GM21423 (cell line): ENCODE measurements at regions not wholly inside any gene's neighbourhood (a gene's known extent, or its start where the extent isn't known, plus 50 kb on each side); places are given as distances from the start of the nearest gene placed in this dataset.
"Not testable (repeated sequence)": the region's sequence is repeated elsewhere in the genome, so short reads cannot be mapped to it uniquely, and the experiment has no call there.

ENCODE experiments used
- ATAC-seq: cut with Tn5 transposase; IDR thresholded peaks from one replicate; pipeline ENCODE4 v1.9.1; 2021; ENCODE audit warnings: mild to moderate bottlenecking, moderate library complexity; ENCODE audit not compliant: unreplicated experiment

DNA sequence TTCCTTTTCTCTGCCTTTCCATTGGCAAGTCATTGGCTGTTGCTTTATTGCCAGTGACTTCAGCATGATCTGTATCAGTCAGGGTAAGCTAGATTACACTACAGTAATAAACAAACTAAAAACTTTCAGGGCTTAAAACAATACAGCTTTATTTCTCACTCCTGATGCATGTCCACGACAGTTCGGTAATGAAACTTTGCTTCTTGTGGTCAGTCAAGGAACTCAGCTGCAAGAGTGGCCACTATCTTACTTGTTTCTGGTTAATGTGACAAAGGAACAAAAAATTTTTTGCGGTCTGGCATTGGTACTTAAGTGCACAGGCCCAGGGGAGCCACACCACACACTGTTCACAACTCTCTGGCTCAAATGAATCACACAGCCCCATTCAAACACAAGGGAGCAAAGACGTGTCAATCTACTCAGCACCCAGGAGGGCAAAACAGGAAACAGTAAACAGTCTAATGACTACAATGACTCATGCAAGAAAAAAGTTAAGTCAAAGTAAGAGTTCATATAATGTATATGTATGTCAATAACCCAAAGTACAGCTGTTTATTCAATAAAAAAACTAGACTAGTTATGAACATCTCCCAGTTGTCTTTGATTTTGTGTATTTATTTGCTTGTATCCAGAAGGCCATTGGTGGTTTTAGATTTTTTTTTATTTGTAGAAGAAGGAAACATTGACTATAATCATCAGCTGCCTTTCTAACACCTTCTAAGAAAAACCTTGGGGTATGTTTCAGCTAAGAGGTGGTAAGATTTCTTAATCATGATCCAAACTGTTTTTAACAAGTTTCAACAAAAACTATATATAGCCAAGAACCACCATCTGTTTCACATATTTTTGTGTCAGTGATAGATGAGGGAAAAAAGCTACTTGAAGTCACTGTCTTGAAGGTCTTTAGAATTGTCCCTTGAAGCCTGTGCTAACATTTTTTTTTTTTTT is 134.4 kb upstream of the FAM3C start:
- ATAC-seq: peak; percentile 99

DNA sequence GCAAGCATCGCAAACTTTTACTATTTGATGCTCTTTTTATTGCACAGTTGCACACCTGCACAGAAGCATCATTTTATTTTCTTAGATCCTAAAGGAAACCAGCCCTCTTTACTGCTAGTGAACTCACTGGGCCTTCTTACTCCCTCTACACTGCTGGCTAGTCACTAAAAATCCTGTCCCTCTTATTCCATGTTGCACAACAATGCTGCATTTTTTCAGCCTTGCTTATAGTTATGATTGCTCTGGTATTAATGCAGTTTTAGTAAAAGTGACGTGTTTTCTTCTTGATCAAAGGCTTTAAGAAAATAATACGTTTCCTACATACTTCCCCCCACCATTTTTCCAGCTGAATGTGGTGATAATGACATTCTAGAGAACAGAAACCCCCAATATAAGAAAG is 132.9 kb upstream of the FAM3C start:
- ATAC-seq: no peak

DNA sequence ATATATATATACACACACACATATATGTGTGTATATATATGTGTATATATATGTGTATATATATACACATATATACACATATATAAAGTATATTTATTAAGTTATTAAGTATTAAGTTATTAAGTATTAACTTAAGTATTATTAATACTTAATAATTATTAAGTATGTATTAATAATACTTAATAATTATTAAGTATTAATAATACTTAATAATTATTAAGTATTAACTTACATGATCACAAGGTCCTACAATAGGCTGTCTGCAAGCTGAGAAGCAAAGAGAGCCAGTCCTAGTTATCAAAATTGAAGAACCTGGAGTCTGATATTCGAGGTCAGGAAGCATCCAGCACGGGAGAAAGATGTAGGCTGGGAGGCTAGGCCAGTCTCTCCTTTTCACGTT is 130.1 kb upstream of the FAM3C start:
- not testable (repeated sequence) for ATAC-seq

DNA sequence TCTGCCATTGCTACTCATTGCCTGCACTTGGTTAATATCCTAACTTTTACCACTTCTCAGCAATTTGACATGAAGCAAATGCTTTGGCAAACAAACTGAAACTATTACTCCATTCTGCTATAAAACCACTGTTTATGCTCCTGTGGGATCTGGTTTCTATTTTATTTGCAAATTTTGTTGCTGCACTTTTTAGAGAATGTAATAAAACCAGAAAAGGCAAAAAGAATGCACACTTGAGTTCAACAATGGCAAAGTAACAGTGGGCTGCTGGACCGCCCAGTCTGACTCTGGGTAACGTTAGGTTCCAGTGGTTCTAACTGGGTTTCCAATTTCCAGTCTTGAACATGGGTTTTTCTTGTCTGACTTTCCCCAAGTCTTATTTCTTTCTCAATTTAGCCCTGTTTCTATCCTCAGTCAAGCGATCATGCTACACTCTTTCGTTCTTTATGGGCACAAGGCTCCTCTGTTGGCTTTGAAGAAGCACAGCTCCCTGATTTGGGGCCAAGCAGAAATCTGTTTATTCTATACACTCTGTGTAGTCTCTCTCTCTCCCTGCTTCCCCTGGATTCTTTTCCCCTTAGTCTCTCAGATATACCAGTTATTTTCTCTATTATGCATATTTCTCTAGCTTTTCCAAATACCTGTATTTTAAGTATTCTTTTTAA is 129.2 kb upstream of the FAM3C start:
- ATAC-seq: no peak

DNA sequence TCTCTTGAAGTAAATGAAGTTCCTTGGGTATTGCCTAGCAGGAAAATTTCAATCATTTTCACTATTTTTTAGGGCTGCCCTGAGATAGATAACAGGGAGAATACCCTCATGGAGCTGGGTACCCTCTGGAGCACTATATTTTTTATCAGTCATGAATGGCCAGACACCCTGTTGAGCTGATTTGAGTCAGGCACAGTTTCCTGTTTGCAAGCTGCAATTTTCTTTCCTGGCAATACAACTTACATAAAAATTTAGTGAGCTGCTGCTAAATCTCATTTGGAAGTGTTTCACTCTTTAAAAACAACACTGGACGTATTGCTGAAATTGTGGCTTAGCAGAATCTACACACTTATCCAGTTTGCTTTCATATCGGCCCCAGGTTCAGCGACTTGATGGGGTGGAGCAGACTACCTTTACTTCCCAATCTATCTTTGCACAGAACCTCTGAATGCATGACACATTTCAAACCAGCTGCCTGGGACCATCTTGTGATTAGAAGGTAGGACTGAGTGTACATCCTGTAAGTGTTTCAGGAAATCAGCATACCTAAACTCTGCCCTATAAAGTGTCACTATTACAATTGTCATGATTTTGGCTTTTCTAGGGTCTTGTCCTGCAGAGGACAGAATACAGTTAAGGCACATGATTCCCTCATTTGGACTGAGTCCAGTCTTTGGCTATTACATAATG is 125.7 kb upstream of the FAM3C start:
- ATAC-seq: no peak

DNA sequence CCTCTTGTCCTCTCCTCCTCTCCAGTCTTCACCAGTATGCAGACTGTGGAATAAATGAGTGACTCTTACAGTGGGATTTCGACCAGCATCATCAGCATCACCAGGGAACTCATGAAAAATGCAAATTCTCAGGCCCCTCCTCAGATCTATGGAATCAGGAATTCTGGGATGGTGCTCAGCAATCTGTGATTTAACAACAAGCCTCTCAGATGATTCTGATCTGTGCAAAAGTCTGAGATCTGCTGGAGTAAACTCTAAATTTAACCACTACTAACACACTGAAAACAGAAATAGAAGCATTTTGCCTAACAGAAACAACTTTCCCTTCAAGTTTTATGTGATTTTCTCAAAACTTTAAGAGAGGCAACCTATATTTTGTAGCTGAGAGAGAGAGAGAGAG is 124.8 kb upstream of the FAM3C start:
- no peak for ATAC-seq

DNA sequence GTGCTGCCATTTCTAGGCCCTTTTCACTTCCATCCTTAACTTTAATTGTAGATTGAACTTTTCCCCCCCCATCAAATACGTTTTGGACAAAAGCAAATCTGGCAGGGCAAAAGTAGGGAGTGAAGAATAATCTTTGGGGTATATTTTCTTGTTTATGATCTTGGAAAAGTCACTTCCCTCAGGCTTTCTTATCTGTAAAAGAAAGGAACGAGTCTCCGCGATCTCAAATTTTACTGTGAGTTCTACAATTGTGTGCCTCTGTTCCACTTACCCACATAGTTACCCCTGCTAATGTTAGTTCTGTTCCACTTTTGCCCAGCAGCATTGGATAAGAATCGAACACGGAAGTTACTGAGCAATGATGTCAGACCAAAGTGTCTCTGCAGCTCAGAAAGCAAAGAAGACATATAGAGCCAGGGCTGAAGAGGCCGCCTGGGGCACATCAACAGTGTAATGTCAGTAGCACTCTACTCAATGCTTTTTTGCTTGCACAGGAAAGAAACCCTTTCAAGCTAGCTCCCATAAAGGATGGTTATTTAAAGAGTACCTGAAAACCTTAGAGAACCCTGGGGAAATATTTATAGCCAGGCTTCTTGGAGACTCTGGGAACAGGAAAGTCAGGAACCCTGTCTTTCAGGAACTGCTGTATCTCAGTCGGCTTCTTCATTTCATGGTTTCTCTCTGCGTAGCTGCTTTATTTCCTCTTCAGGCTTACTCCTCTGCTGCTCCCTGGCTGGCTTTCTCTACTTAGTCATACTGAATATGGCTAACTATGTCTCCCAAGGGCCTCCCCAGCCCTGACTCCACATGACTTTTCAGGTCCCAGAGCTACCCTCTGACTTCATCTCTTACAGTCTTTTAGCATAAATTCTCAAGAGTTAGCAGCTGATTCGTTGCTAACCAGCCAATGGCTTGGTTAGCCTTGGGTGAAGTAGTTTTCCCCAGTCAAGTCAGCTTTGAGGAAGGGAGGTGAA is 123.7 kb upstream of the FAM3C start:
- ATAC-seq: peak; percentile 83

DNA sequence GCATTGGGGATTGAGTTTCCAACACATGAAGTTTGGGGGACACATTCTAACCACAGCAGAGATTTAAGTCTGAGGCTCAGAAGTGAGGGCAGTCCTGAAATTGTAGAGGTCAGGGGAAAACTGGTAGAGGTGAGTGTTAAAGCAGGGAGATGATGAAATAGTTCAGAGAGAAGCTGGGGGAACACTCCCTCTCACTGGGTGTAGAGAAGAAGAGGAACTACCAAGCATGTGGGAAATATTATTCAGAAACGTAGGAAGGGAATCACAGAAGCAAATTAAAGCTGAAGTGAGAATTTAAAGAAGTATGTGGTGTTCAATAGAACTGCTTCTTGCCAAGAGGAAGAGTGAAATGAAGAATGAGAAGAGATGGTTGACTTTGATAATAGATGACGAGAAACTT is 121.5 kb upstream of the FAM3C start:
- no peak for ATAC-seq

DNA sequence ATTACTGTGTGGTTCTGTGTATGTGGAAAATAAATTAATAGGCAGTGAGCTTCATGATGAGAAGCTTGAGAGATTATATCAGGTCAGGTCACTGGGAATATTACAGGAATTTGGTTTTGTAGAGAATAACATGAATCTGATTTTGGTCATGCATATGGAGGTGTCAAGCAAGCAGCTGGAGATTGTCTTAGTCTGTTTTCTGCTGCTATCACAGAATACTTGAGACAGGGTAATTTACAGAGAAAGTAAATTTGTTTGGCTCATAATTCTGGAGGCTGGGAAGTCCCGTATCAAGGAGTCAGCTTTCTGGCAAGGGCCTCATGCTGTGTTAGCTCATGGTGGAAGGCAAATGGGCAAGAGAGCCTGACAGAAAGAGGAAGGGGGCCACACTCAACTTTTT is 120.7 kb upstream of the FAM3C start:
- no peak for ATAC-seq

DNA sequence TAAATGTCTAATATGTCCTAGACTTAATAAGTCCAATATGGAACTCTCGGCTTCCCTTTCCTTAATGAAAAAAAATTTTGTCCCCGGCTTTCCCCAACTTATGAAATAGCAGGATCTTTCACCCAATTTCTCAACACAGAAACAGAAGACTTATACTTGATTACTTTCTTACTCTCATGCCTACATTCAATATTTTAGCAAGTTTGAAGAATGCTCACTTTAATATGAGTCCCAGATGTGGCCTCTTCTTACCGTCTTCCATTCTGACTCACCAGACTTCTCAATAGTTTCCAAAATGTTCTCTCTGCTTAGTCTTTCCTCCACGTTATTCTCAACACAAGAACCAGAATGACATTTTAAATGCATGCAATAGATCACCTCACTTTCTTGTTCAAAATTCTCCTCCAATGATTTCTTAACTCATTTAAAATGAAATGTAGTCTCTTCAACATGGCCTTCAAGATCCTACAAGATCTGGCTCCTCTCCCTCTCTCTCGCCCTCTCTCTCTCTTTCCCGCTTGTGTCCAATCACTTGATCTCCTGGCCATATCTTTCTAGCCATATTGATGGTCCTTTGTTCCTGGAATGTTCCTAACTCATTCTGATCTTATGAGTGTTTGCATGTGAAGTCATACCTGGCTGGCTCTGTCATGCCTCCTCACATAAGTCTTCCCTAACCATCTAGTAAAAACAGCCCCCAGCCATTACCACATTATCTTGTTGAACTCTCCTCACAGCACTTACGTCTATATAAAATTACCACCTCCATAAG is 119.7 kb upstream of the FAM3C start:
- no peak for ATAC-seq

DNA sequence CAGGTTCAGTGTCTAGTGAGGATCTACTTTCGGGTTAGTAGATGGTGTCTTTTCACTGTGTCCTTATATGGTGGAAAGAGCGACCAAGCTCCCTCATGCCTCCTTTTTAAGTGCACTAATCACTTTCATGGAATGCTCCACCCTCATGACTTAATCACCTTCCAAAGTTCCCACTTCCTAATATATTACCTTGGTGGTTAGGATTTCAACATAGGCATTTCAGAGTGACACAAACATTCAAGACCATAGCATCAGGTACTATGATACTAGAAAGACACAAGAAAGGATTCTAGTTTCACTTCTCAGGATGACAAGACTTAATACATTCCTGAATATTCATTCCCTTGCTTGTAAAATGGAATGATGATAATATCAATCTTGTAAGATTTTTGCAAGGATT is 119.1 kb upstream of the FAM3C start:
- no peak for ATAC-seq

DNA sequence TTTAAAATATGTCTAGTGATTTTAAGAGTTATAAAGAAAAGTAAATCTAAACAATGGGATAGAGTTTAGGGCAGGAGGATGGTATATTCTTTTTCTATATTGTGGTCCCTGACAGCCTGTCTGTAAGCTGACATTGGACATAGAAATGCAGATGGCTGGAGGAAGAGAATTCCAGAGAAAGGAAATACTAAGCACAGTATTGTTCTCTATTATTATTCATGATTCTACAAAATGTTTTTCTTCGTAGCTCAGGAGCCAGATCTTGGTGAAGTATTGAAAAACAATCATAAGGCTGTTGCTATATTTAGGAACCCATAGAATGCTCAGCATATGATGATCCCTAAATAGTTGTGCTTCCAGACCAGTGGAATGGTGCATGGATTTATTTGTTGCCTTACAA is 117.0 kb upstream of the FAM3C start:
- no peak for ATAC-seq

DNA sequence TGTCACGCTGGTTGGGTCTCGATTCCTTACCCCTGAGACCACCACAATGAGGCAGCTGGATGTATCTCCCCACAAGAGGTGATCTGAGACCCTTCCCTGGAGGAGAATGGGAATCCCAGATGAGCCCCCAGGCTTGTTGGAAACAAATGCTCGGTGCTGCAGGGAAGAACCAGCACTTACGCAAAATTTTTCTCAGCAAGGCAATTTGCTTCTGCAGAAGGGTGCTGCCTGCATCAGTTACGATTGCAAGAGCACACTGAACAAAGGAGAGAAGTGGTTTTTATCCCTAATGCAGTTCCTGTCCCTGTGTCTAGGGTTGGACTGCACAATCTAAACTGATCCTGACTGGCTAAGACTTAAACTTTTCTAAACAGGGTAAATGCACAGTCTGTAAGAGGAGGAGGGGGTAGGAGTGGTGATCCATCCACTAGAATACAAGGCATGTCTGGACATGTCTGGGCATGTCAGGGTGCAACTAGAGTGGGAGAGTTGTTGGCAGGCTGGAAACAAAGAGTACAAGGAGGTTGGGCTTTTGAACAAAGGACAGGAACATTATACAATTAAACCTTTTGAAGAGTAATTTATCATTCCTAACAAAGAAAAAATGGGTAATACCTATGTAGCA is 114.9 kb upstream of the FAM3C start:
- ATAC-seq: no peak

DNA sequence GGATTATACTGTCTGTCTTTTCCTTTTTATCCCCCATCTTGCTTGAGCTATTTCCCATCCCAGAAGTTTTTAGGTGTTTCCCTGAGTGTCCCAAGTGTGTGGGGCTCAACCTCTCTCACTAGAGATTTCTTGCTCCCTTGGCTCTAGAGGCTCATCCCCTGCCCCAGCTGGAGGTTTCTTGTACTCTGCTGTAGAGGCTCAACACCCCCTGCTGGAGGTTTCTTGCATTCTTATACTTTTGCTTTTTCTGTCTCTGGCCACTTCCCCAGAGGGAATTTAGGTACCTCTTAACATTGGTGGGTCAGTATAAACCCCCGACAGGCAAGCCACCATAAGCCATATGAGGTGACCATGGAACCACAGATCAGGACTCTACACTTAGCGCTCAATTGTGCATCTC is 114.2 kb upstream of the FAM3C start:
- no peak for ATAC-seq

DNA sequence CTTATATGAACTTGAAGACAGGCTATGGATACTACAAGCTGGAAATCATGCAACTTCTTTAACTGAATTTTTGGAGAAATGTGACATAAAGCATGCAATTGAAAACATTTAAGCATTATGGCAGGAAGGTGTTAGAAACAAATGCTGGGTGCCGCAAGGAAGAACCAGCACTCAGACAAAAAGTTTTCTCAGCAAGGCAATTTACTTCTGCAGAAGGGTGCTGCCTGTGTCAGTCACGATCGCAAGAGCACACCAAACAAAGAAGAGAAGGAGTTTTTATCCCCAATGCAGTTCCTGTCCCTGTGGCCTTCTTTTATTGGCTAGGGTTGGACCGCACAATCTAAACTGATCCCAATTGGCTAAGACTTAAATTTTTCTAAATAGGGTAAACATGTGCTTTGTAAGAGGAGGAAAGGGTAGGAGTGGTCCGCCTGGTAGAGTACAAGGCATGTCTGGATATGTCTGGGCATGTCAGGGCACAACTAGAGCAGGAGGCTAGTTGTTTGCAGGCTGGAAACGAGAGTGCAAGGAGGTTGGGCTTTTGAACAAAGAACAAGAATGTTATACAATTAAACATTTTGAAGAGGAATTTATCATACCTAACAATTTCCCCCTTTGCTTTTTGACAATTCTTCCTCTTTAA is 109.6 kb upstream of the FAM3C start:
- no peak for ATAC-seq

DNA sequence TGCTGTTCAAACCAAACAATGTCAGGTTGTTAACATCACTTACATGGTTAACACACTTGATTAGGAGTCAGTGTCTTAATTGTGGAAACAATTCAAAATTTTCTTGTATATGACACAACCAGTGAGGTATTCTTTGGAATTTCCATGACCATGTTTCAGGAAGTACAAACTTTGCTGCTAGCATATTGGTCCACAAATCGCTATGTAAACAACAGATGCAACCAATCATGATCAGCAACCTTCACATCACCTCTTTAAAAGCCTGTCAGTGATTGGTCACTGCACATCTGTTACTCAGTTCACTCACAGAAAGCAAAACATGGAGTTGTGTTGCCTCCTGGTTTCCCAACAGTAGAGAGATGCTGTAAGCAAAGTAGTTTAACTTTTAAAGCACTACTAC is 108.9 kb upstream of the FAM3C start:
- ATAC-seq: no peak

DNA sequence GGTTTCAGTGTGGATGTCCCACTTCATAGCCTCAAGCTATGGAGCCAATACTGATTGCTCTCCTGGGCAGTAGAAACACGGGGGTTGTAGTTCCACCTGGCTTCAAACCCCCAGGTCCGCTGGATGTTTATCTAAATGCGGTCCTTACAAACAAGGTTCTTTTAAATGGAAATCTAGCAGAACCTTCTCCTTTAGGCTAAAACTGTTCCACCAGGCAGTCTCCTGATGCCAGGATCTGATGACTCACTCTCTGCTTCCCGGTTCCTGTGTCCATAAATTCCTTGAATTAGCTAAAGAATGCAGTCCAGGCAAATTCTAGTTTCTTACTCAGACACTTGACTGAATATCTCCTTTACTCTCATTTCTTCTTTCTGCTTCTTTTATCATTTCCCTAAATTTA is 108.4 kb upstream of the FAM3C start:
- ATAC-seq: no peak

DNA sequence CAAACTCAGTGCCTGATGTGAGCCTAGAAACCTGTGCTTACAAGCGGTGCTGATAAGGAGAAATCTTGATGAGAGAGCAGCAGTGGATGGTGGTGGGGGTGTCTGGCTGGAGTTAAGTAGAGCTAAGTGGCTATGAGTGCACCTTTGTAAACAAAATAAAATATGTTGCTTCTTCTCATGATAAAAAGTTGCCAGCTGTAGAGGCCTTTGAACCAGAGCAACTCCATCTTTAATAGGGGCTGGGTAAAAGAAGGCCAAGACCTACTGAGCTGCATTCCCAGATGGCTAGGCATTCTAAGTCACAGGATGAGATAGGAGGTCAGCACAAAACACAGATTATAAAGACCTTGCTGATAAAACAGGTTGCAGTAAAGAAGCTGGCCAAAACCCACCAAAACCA is 107.6 kb upstream of the FAM3C start:
- no peak for ATAC-seq

DNA sequence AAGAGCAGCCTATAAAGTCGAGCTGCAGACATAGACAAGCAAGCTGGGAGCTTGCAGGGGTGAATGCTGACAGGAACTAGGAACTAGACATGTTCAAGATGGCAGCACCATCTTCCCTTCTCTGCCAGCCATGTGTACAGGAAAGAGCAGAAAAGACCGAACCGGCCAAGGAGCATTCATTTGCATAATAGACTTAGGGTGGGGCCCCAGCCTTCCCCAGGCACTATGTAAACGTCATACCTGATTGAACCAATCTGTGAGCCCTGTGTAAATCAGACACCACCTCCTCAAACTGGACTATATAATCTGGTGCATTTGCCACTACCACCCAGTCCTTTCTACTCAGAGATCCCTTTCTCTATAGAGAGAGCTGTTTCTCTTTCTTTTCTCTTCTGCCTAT is 106.9 kb upstream of the FAM3C start:
- no peak for ATAC-seq
